Kidney (tissue), 13 donors: ENCODE measurements at regions not wholly inside any gene's neighbourhood (a gene's known extent, or its start where the extent isn't known, plus 50 kb on each side); places are given as distances from the start of the nearest gene placed in this dataset.

ENCODE experiments used
- DNase-seq, 5 donors: peaks; one replicate each; pipeline ENCODE4 v3.0.0-alpha.2; 2013 to 2020
- FAIRE-seq: peaks from 2 replicates; lab custom pipeline; 2012; peaks lifted over from hg19 to GRCh38; lab: Jason Lieb, UNC
- H3K27ac ChIP-seq, 2 donors: one replicate each; pipeline ENCODE4 v1.7.0; 2013; ENCODE audit warnings: low read depth in 2 of 2, low read length in 2 of 2, inconsistent platforms in 1 of 2
- H3K27me3 ChIP-seq: one replicate; pipeline ENCODE4 v1.7.1; 2013; ENCODE audit warnings: low read length, inconsistent platforms; ENCODE audit not compliant: control insufficient read depth, insufficient read depth
- H3K36me3 ChIP-seq, 3 donors: one replicate each; pipeline versions ENCODE4 v1.7.0 to v1.7.1; 2013; ENCODE audit warnings: low read length in 3 of 3, control low read depth in 1 of 3, inconsistent platforms in 1 of 3; ENCODE audit not compliant: insufficient read depth in 3 of 3, control insufficient read depth in 2 of 3
- H3K4me1 ChIP-seq, 3 donors: one replicate each; pipeline versions ENCODE4 v1.7.0 to v1.7.1; 2013; ENCODE audit warnings: low read length in 3 of 3, inconsistent platforms in 1 of 3, low read depth in 1 of 3; ENCODE audit not compliant: control insufficient read depth in 2 of 3, insufficient read depth in 2 of 3
- H3K4me3 ChIP-seq, 3 donors: one replicate each; pipeline versions ENCODE4 v1.7.0 to v1.8.1; 2013; ENCODE audit warnings: low read length in 3 of 3, control low read depth in 1 of 3, inconsistent platforms in 1 of 3
- H3K9ac ChIP-seq, 3 donors: one replicate each; pipeline versions ENCODE4 v1.7.0 to v1.7.1; 2013; ENCODE audit warnings: low read length in 3 of 3, control low read depth in 1 of 3, inconsistent platforms in 1 of 3
- H3K9me3 ChIP-seq, 3 donors: one replicate each; pipeline versions ENCODE4 v1.7.0 to v1.7.1; 2013; ENCODE audit warnings: low read length in 3 of 3, control low read depth in 1 of 3, inconsistent platforms in 1 of 3; ENCODE audit not compliant: control insufficient read depth in 2 of 3, insufficient read depth in 1 of 3
- intact Hi-C: fragments of 100-400 bp; cut with DNase I; formaldehyde crosslinking; loops from one replicate; pipeline ENCODE4 v1.11.1; 2022
- TF ChIP-seq, protein P1 (sequence below): IDR thresholded peaks from 3 replicates; pipeline ENCODE4 v1.5.1; 2012; ENCODE audit warnings: mild to moderate bottlenecking, moderate library complexity, borderline replicate concordance; ENCODE audit not compliant: insufficient read depth; ENCODE audit errors: extremely low read depth
- donor health status: control.
- donor health status: control.
- donor health status: control.
- donor health status: control.
- donor health status: control.
- donor health status: DM: yes; HTN: yes; CAD: no.
- donor health status: Normal renal cell carcinoma (clear cell type).

DNA sequence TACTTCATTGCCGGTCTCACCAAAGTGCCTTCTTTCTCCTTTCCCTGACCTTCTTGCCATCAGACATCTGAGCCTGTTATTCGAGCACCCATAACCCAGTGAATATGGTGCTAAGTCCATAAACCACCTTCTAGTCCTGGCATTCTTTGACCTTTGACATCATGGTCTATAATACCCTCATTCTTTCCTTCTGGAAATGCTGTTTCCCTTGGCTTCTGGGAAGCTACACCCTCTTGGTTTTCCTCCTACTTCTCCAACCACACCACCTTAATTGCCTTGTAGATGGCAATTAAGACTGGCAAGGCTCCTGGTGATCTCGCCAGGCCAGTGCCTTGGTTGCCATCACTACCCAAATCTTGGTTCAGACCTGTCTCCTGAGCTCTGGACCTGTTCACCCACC is 56.1 kb upstream of the TRAK1 start:
- Histone ChIP-seq H3K4me3 (no peak overlapping the region), H3K4me1 (peaks cover 7 to 42% (median 24%) of the 10 kb centered on the region in 3 donors), H3K9me3 (no peaks in the 10 kb centered on the region), H3K36me3 (peaks cover 0 to 7% (median 2%) of the 10 kb centered on the region in 3 donors), H3K27me3 (no peaks in the 10 kb centered on the region), H3K27ac (peak overlapping the region; percentile 77 to 83), H3K9ac (peak overlapping the region in 1 of 3 donors; percentile 43)
- FAIRE-seq (no peak), DNase-seq (no peak)
- TF ChIP-seq, protein P1, sequence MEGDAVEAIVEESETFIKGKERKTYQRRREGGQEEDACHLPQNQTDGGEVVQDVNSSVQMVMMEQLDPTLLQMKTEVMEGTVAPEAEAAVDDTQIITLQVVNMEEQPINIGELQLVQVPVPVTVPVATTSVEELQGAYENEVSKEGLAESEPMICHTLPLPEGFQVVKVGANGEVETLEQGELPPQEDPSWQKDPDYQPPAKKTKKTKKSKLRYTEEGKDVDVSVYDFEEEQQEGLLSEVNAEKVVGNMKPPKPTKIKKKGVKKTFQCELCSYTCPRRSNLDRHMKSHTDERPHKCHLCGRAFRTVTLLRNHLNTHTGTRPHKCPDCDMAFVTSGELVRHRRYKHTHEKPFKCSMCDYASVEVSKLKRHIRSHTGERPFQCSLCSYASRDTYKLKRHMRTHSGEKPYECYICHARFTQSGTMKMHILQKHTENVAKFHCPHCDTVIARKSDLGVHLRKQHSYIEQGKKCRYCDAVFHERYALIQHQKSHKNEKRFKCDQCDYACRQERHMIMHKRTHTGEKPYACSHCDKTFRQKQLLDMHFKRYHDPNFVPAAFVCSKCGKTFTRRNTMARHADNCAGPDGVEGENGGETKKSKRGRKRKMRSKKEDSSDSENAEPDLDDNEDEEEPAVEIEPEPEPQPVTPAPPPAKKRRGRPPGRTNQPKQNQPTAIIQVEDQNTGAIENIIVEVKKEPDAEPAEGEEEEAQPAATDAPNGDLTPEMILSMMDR, result no peak
- intact Hi-C loops, result no loop called here

DNA sequence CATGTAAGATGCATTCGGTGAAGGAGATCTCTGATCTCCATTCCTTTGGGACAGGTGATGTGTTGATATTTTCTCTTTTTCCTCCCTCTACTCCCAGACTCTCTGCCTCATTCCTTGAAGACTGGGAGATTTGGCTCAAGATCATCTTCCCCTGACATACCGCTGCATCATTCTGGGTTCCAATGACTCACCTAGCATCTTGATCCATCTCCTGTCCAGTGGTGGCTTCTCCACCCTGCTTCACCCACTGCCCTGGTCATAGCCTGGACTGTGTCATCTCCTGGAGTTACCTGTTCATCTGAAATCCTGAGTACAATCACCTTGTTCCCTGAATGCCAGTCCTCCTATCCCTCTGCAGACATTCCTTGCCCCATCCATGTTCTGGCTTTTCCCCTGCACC is 57.4 kb upstream of the TRAK1 start:
- Histone ChIP-seq H3K27ac (peak overlapping the region in 1 of 2 donors; percentile 81), H3K9me3 (no peaks in the 10 kb centered on the region), H3K36me3 (peaks cover 0 to 7% (median 2%) of the 10 kb centered on the region in 3 donors), H3K4me3 (no peak overlapping the region), H3K27me3 (no peaks in the 10 kb centered on the region), H3K4me1 (peaks cover 7 to 42% (median 24%) of the 10 kb centered on the region in 3 donors), H3K9ac (no peak overlapping the region)
- no peak for FAIRE-seq
- TF ChIP-seq, protein P1, result no peak
- intact Hi-C loops, result no loop called here
- DNase-seq, result no peak

- H3K27me3 ChIP-seq, result no peaks in the 10 kb centered on the region
- H3K4me3 ChIP-seq, result no peak overlapping the region
- FAIRE-seq (no peak), DNase-seq (peak; percentile 75 to 92 (median 84))
- no peaks in the 10 kb centered on the region for H3K9me3 ChIP-seq
- peaks cover 0 to 7% (median 2%) of the 10 kb centered on the region in 3 donors for H3K36me3 ChIP-seq
- intact Hi-C loops, result no loop called here
- peaks cover 7 to 42% (median 24%) of the 10 kb centered on the region in 3 donors for H3K4me1 ChIP-seq
- no peak overlapping the region for H3K9ac ChIP-seq
- H3K27ac ChIP-seq, result peak overlapping the region; percentile 58 to 81
- TF ChIP-seq, protein P1, result no peak
Measured at GRCh38 chr3:42032693-42033349, 58.3 kb upstream of the TRAK1 start.
